HepG2 (cell line): ENCODE measurements at regions not wholly inside any gene's neighbourhood (a gene's known extent, or its start where the extent isn't known, plus 50 kb on each side); places are given as distances from the start of the nearest gene placed in this dataset.

Source experiments
- ATAC-seq: fragments of 200-7000 bp; cut with Tn5 transposase; 3 replicates; pipeline ENCODE4 v1.9.1; 2020; ENCODE audit warnings: mild to moderate bottlenecking, moderate library complexity
- BruUV-seq: library from RNA; stranded (reverse); fragments of 400-500 nt; replicated peaks from 2 replicates; lab custom pipeline; 2021; lab: Mats Ljungman, UMichigan
- CTCF ChIA-PET: fragments of 300-600 bp; formaldehyde crosslinking; extraction: SDS; loops from one replicate; lab custom pipeline; 2021; ENCODE audit warnings: low total read pairs, inconsistent platforms, low intra/inter-chr PET ratio; lab: Yijun Ruan, JAX
- POLR2A ChIA-PET: fragments of 350-600 bp; sonication (Branson Sonifier 250); formaldehyde crosslinking; loops from one replicate; lab custom pipeline; 2020; ENCODE audit warnings: antibody characterized with exemption, inconsistent platforms; lab: Yijun Ruan, JAX
- DNase-seq: peaks from one replicate; pipeline ENCODE4 v3.0.0-alpha.2; 2015; ENCODE audit warnings: low spot score
- FAIRE-seq: peaks from 3 replicates; lab custom pipeline; 2011; peaks lifted over from hg19 to GRCh38; lab: Jason Lieb, UNC
- H2AFZ ChIP-seq: one replicate; pipeline ENCODE4 v1.6.1; 2011; ENCODE audit warnings: low read length, inconsistent platforms
- H3K27ac ChIP-seq: fragments of 300-600 bp; 3 replicates; pipeline ENCODE4 v1.8.0; 2011; ENCODE audit warnings: mixed run types, mild to moderate bottlenecking, mixed read lengths, low read length, inconsistent platforms; ENCODE audit not compliant: insufficient read depth; ENCODE audit errors: extremely low read length
- H3K27me3 ChIP-seq, 2 experiments: fragments of 200-600 bp in 1 of 2; 2 replicates in 1 of 2; 3 replicates in 1 of 2; pipeline versions ENCODE4 v1.6.0 to v1.8.0; 2011; ENCODE audit warnings: low read length in 2 of 2, mild to moderate bottlenecking in 2 of 2, moderate library complexity in 2 of 2, inconsistent platforms in 1 of 2; ENCODE audit not compliant: insufficient read depth in 2 of 2, control insufficient read depth in 1 of 2
- H3K36me3 ChIP-seq, 2 experiments: fragments of 200-600 bp in 1 of 2; replicated peaks in 1 of 2; 2 replicates in 1 of 2; 3 replicates in 1 of 2; pipeline versions ENCODE4 v1.5.1 to v1.8.0; 2011; ENCODE audit warnings: low read length in 2 of 2, inconsistent platforms in 1 of 2; ENCODE audit not compliant: insufficient read depth in 2 of 2, control insufficient read depth in 1 of 2
- H3K4me1 ChIP-seq: 2 replicates; pipeline ENCODE4 v1.5.1; 2012; ENCODE audit warnings: low read length, inconsistent platforms; ENCODE audit not compliant: insufficient read depth
- H3K4me2 ChIP-seq: 2 replicates; pipeline ENCODE4 v1.6.0; 2011; ENCODE audit warnings: low read depth, low read length, inconsistent platforms
- H3K4me3 ChIP-seq, 3 experiments: fragments of 200-600 bp in 1 of 3; sonication (generic), shearing (Covaris generic) in 1 of 3; replicated peaks in 1 of 3; 2 replicates each; pipeline ENCODE4 v1.5.1; 2011 to 2016; ENCODE audit warnings: low read length in 3 of 3, inconsistent platforms in 2 of 3, low read depth in 2 of 3, mild to moderate bottlenecking in 2 of 3, control low read depth in 1 of 3, mixed read lengths in 1 of 3; ENCODE audit not compliant: insufficient read depth in 1 of 3
- H3K79me2 ChIP-seq: one replicate; pipeline ENCODE4 v1.6.1; 2011; ENCODE audit warnings: low read length, inconsistent platforms; ENCODE audit not compliant: insufficient read depth
- H3K9ac ChIP-seq: 2 replicates; pipeline ENCODE4 v1.6.0; 2011; ENCODE audit warnings: mild to moderate bottlenecking, low read depth, low read length, inconsistent platforms; ENCODE audit not compliant: insufficient read depth
- H3K9me3 ChIP-seq: 2 replicates; pipeline ENCODE4 v1.5.1; 2012; ENCODE audit warnings: mild to moderate bottlenecking, low read length
- H4K20me1 ChIP-seq: 2 replicates; pipeline ENCODE4 v1.6.0; 2011; ENCODE audit warnings: inconsistent platforms, mild to moderate bottlenecking, low read length, moderate library complexity; ENCODE audit not compliant: insufficient read depth
- KDM5A ChIP-seq: fragments of 200-600 bp; sonication (generic); IDR thresholded peaks from 2 replicates; pipeline ENCODE4 v1.7.0; 2018; ENCODE audit warnings: antibody characterized with exemption, mild to moderate bottlenecking, low read length, borderline replicate concordance
- KLF11 ChIP-seq: IDR thresholded peaks from 2 replicates; pipeline ENCODE4 v1.6.1; 2016; ENCODE audit warnings: missing compliant biosample characterization
- NR3C1 ChIP-seq: sonication (generic); formaldehyde crosslinking; IDR thresholded peaks from 2 replicates; pipeline ENCODE4 v1.4.0; 2020; ENCODE audit warnings: missing genetic modification reagents
- PHF21A ChIP-seq: sonication (generic); formaldehyde crosslinking; IDR thresholded peaks from 2 replicates; pipeline ENCODE4 v1.5.0; 2020; ENCODE audit warnings: mild to moderate bottlenecking, missing genetic modification reagents
- RARG ChIP-seq: sonication (generic); formaldehyde crosslinking; IDR thresholded peaks from 2 replicates; pipeline ENCODE4 v1.4.0; 2020; ENCODE audit warnings: low read depth, mild to moderate bottlenecking, missing genetic modification reagents
- RFXAP ChIP-seq: sonication (generic); formaldehyde crosslinking; IDR thresholded peaks from 2 replicates; pipeline ENCODE4 v1.4.0; 2020; ENCODE audit warnings: missing genetic modification reagents, borderline replicate concordance
- ZNF574 ChIP-seq: sonication (generic); formaldehyde crosslinking; IDR thresholded peaks from 2 replicates; pipeline ENCODE4 v1.4.0; 2020; ENCODE audit warnings: missing genetic modification reagents
- ZNF83 ChIP-seq: sonication (generic); formaldehyde crosslinking; IDR thresholded peaks from 2 replicates; pipeline ENCODE4 v1.4.0; 2020; ENCODE audit warnings: missing genetic modification reagents, mild to moderate bottlenecking, borderline replicate concordance
- WGBS: methylation state at CpG from one replicate; pipeline ENCODE4 v1.1.6; 2017; ENCODE audit warnings: low lambda C conversion rate; 5-methylcytosine and 5-hydroxymethylcytosine counted together
- in situ Hi-C: cut with HindIII; loops from 2 replicates; pipeline ENCODE4 v1.10.0; 2017; ENCODE audit warnings: low pct_unique_long_range_greater_than_20kb; ENCODE audit not compliant: extremely low pct_ligation_motif_present
- intact Hi-C: fragments of 100-400 bp; cut with micrococcal nuclease; formaldehyde crosslinking; loops from one replicate; pipeline ENCODE4 v1.10.0; 2022; ENCODE audit not compliant: unreplicated experiment
- small RNA-seq, 3 experiments: library from RNA; depleted of rRNA; stranded (forward); fragments of <200 nt; gene quantifications; one replicate each; pipeline ENCODE3, GENCODE V24; 2012; ENCODE audit warnings: low read depth in 2 of 3, low replicate concordance in 1 of 3; ENCODE audit not compliant: insufficient read length in 3 of 3, insufficient read depth in 2 of 3
- TF ChIP-seq, protein P1 (sequence below): sonication (generic); formaldehyde crosslinking; IDR thresholded peaks from 2 replicates; pipeline ENCODE4 v1.5.0; 2020; ENCODE audit warnings: missing genetic modification reagents
- TF ChIP-seq, protein P2 (sequence below): sonication (generic); formaldehyde crosslinking; IDR thresholded peaks from 2 replicates; pipeline ENCODE4 v1.5.0; 2020; ENCODE audit warnings: mild to moderate bottlenecking, missing genetic modification reagents, borderline replicate concordance

DNA sequence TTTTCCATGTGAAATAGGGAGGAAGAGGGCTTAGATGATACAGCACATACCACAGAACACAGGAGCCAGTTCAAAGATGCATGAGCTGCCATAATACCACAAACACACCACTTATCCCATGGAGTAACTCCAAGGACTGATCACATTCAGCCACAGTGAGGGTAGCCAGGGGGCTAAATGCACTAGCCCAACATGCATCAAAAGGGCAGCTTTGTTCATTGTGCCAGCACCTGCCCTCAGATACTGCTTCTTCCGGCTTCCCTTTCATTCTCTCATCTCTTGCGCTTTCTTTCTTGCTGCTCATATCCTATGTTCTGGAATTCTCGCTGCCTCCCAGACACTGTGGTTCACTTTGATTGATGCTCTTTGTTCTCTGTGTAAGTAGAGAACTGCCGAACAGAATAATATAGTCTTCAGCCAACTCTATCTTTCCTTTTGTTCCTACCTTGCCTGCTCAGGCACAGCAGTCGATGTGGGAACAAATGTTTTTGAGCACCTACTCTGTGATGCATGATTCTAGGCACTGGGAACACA is 50.0 kb upstream of the SYT6 start:
- Histone ChIP-seq H4K20me1 (no peaks in the 10 kb centered on the region), H3K9me3 (no peaks in the 10 kb centered on the region), H3K79me2 (no peaks in the 10 kb centered on the region), H3K27ac (no peak overlapping the region), H3K36me3 (no peaks in the 10 kb centered on the region), H2AFZ (no peak overlapping the region), H3K4me1 (no peaks in the 10 kb centered on the region), H3K4me2 (no peak overlapping the region), H3K9ac (no peak overlapping the region), H3K27me3 (peaks cover 0 to 13% of the 10 kb centered on the region in 2 experiments; a peak in 2 of 5 replicates), H3K4me3 (no peak overlapping the region)
- ATAC-seq: no peak
- in situ Hi-C loops: no loop called here
- FAIRE-seq: no peak
- no peak for DNase-seq
- BruUV-seq: no TSS peak
- WGBS: 20% methylated on average over 5 of the region's 5 CpGs
- TF ChIP-seq ZNF574: no peak
- no peak for TF ChIP-seq PHF21A
- TF ChIP-seq, protein P1, sequence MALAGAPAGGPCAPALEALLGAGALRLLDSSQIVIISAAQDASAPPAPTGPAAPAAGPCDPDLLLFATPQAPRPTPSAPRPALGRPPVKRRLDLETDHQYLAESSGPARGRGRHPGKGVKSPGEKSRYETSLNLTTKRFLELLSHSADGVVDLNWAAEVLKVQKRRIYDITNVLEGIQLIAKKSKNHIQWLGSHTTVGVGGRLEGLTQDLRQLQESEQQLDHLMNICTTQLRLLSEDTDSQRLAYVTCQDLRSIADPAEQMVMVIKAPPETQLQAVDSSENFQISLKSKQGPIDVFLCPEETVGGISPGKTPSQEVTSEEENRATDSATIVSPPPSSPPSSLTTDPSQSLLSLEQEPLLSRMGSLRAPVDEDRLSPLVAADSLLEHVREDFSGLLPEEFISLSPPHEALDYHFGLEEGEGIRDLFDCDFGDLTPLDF (CRISPR knock-in tag): no peak
- TF ChIP-seq, protein P2, sequence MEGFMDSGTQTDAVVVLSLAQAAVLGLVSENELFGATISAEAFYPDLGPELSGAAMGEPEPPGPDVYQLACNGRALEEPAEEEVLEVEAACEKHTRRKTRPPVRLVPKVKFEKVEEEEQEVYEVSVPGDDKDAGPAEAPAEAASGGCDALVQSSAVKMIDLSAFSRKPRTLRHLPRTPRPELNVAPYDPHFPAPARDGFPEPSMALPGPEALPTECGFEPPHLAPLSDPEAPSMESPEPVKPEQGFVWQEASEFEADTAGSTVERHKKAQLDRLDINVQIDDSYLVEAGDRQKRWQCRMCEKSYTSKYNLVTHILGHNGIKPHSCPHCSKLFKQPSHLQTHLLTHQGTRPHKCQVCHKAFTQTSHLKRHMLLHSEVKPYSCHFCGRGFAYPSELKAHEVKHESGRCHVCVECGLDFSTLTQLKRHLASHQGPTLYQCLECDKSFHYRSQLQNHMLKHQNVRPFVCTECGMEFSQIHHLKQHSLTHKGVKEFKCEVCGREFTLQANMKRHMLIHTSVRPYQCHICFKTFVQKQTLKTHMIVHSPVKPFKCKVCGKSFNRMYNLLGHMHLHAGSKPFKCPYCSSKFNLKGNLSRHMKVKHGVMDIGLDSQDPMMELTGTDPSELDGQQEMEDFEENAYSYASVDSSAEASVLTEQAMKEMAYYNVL (CRISPR knock-in tag): no peak
- no peak for TF ChIP-seq KLF11 (CRISPR knock-in tag)
- TF ChIP-seq KDM5A: no peak
- no peak for TF ChIP-seq NR3C1
- TF ChIP-seq RFXAP: no peak
- no peak for TF ChIP-seq RARG (CRISPR knock-in tag)
- TF ChIP-seq ZNF83 (CRISPR knock-in tag): no peak
- POLR2A ChIA-PET: no interaction called here
- intact Hi-C loops: no loop called here
- CTCF ChIA-PET: no interaction called here

Small RNAs in the stretch of these regions (small RNA-seq; reads per million reads assigned to genes)
- 0 reads per million in 3 experiments for gene MRPL57P1
